HUES48 (cell line): ENCODE measurements at regions not wholly inside any gene's neighbourhood (a gene's known extent, or its start where the extent isn't known, plus 50 kb on each side); places are given as distances from the start of the nearest gene placed in this dataset.

Source experiments
- H3K27ac ChIP-seq: one replicate; pipeline ENCODE4 v1.7.0; 2013; ENCODE audit warnings: low read depth, low read length, inconsistent platforms
- H3K27me3 ChIP-seq: 2 replicates; pipeline ENCODE4 v1.6.1; 2013; ENCODE audit warnings: mild to moderate bottlenecking, low read length; ENCODE audit not compliant: control insufficient read depth, insufficient read depth
- H3K36me3 ChIP-seq: 2 replicates; pipeline ENCODE4 v1.6.1; 2013; ENCODE audit warnings: low read length; ENCODE audit not compliant: control insufficient read depth, insufficient read depth
- H3K4me1 ChIP-seq: 2 replicates; pipeline ENCODE4 v1.6.1; 2013; ENCODE audit warnings: mild to moderate bottlenecking, low read length; ENCODE audit not compliant: control insufficient read depth, insufficient read depth
- H3K4me3 ChIP-seq: 2 replicates; pipeline ENCODE4 v1.5.1; 2013; ENCODE audit warnings: mild to moderate bottlenecking, low read depth, low read length
- H3K9ac ChIP-seq: 2 replicates; pipeline ENCODE4 v1.6.1; 2013; ENCODE audit warnings: mild to moderate bottlenecking, low read depth, low read length, moderate library complexity
- H3K9me3 ChIP-seq: 2 replicates; pipeline ENCODE4 v1.6.1; 2013; ENCODE audit warnings: low read length; ENCODE audit not compliant: control insufficient read depth, insufficient read depth

DNA sequence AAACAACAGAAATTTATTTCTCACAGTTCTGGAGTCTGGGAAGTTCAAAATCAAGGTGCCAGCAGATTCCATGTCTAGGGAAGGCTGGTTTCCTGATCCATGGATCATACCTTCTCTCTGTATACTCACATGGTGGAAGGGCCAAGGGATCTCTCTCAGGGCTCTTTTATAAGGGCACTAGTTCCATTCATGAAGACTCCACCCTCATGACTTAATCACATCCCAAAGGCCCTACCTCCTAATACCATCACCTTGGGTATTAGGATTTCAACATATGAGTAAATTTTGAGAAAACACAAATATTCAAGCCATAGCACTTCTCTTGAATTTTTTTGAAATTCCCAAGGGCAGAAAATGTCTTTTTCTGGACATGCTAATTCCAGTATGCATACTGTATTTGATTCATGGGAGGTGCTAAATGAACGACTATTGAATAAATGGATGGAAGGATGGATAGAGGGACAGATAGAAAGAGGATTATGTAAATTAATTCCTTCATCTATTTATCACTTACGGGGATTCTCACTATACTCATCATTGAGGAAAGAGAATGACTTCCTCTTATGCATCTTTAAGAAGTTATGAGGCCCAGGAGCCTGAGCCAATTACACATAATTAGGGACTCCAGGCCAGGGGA is 182.8 kb downstream of the NRIP1 start:
- no peaks in the 10 kb centered on the region for H3K9me3 ChIP-seq
- no peak overlapping the region for H3K27ac ChIP-seq
- no peak overlapping the region for H3K4me3 ChIP-seq
- peaks cover 4% of the 10 kb centered on the region; the same call in 1 of the 2 replicates for H3K4me1 ChIP-seq
- no peaks in the 10 kb centered on the region for H3K27me3 ChIP-seq
- H3K36me3 ChIP-seq = no peaks in the 10 kb centered on the region
- no peak overlapping the region for H3K9ac ChIP-seq

DNA sequence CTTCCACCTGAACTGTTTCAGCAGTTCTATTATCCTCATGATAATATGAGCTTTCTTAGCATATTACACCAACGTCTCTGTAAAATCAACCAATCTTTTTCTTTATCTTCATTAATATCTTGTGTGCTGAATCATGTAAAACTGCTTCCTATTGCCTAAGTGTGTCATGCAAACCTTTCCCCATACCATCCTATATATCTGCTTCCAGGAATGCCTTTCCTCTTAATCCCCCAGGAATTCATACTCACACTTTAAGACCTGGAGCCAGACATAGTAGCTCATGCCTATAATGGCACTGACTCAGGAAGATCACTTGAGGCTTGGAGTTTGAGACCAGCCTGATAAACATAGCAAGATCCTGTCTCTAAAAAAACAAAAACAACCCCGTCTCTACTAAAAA is 183.9 kb downstream of the NRIP1 start:
- Histone ChIP-seq H3K9me3 (no peaks in the 10 kb centered on the region), H3K27me3 (no peaks in the 10 kb centered on the region), H3K27ac (no peak overlapping the region), H3K36me3 (no peaks in the 10 kb centered on the region), H3K4me3 (no peak overlapping the region), H3K9ac (no peak overlapping the region), H3K4me1 (peaks cover 4% of the 10 kb centered on the region; the same call in 1 of the 2 replicates)

GRCh38 chr21:14879458-14879857 is 185.3 kb downstream of the NRIP1 start:
- no peak overlapping the region for H3K9ac ChIP-seq
- no peak overlapping the region for H3K4me3 ChIP-seq
- H3K27ac ChIP-seq = no peak overlapping the region

DNA sequence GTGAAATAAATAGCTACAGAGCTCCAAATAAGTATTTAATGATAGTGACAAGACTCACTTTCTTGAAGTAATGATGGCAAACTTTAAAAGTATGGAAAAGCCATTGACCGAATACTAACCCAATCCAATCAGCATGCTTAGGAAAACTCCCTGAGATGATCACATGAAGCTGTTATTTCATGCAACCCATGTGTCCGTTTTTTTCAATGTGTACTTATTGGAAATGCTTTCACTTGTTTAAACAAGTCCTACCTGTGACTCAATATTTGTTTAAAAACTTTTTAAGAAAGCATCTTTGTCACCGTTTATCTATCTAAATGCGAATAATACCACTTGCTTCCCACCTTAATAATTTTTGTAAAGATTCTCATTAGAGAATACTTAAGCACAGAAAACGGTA is 185.8 kb downstream of the NRIP1 start:
- no peak overlapping the region for H3K9ac ChIP-seq
- H3K36me3 ChIP-seq = no peaks in the 10 kb centered on the region
- H3K27ac ChIP-seq = no peak overlapping the region
- no peaks in the 10 kb centered on the region for H3K27me3 ChIP-seq
- peaks cover 4% of the 10 kb centered on the region; the same call in 1 of the 2 replicates for H3K4me1 ChIP-seq
- no peaks in the 10 kb centered on the region for H3K9me3 ChIP-seq
- no peak overlapping the region for H3K4me3 ChIP-seq

More at GRCh38 chr21:14879458-14879857, 185.3 kb downstream of the NRIP1 start:
- Histone ChIP-seq H3K9me3 (no peaks in the 10 kb centered on the region), H3K4me1 (peaks cover 4% of the 10 kb centered on the region; the same call in 1 of the 2 replicates), H3K27me3 (no peaks in the 10 kb centered on the region), H3K36me3 (no peaks in the 10 kb centered on the region)

DNA sequence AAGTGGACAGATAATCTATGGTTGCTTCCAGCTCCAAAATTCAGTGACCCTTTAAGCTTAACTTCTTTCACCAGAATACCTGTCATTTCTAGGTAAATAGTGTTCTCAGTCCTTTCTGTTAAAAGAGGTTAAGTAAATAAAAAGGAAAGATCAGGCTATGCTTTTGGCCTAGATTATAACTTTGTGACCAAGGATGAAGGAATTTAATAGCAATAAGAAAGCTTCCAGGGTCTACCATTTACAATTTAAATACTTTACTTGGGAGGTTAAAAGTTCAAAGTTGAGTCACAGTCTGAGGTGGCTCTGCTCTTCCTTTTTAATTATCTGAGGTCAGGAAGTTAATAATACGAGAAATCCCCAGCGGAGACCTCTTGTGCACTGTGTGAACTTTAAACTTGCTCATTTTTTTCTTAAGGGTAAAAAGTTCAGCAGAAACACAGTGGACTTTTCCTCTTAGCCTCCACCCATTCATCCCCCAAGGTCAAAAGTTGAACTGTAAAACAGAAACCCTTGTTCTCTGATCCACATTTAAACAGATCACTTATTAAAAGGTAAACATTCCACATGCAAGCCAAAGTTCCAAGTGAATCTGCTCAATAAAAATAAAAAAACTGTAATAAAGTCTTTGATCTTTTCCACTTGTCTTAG is 187.1 kb downstream of the NRIP1 start:
- no peaks in the 10 kb centered on the region for H3K27me3 ChIP-seq
- no peak overlapping the region for H3K4me3 ChIP-seq
- H3K9ac ChIP-seq = no peak overlapping the region
- no peak overlapping the region for H3K27ac ChIP-seq
- no peaks in the 10 kb centered on the region for H3K9me3 ChIP-seq
- H3K4me1 ChIP-seq = peaks cover 4% of the 10 kb centered on the region; the same call in 1 of the 2 replicates
- H3K36me3 ChIP-seq = no peaks in the 10 kb centered on the region

GRCh38 chr21:14876524-14876840 is 188.3 kb downstream of the NRIP1 start:
- no peak overlapping the region for H3K27ac ChIP-seq
- no peaks in the 10 kb centered on the region for H3K27me3 ChIP-seq
- H3K9ac ChIP-seq = no peak overlapping the region
- H3K36me3 ChIP-seq = no peaks in the 10 kb centered on the region
- peaks cover 4% of the 10 kb centered on the region; the same call in 1 of the 2 replicates for H3K4me1 ChIP-seq
- no peaks in the 10 kb centered on the region for H3K9me3 ChIP-seq
- H3K4me3 ChIP-seq = no peak overlapping the region

DNA sequence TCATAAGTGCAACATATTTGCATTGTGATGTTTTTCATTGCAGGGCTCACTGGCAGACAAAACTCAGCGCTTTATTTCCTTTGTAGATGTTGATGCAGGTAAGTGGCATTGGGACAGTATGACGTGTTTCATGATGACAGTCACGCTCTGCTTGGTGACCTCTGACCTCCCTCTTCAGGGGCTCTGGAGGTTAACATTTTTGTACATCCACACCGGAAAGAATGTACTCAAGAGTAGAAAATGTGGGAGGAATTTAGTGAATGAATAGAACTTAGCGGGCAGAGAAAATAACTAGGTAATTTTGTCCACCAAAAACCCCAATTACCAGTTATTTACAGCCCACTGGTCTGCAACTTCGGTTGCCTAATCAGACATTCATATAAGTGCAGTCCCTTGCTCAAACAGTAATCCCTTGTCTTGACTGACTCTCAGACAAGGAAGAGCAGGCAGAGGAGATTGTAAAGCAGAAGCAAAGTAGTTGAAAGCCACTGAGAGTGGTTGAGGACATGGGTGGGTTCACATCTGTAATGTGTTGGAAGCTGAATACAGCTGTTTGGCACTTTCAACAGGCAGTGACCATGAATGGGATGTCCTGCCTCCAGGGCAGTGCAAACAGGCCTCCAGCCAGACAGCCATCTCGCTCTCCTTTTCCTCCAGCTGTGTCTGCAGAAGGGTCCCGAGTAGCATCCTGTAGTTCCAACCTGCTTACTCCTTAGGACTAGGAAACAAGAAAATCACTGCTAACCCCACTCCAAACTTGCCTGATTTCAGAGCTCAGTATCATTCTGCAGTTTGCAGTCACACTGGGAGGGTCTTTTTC is 188.9 kb downstream of the NRIP1 start:
- Histone ChIP-seq H3K4me1 (peaks cover 4% of the 10 kb centered on the region; the same call in 1 of the 2 replicates), H3K27ac (no peak overlapping the region), H3K9ac (no peak overlapping the region), H3K36me3 (no peaks in the 10 kb centered on the region), H3K9me3 (no peaks in the 10 kb centered on the region), H3K27me3 (no peaks in the 10 kb centered on the region), H3K4me3 (no peak overlapping the region)

- Histone ChIP-seq H3K27ac (no peak overlapping the region), H3K9me3 (no peaks in the 10 kb centered on the region), H3K4me1 (peaks cover 4% of the 10 kb centered on the region; the same call in 1 of the 2 replicates), H3K9ac (no peak overlapping the region), H3K4me3 (no peak overlapping the region), H3K36me3 (no peaks in the 10 kb centered on the region), H3K27me3 (no peaks in the 10 kb centered on the region)
These were observed 189.6 kb downstream of the NRIP1 start for GRCh38 chr21:14875186-14875585.

- no peaks in the 10 kb centered on the region for H3K36me3 ChIP-seq
- no peak overlapping the region for H3K27ac ChIP-seq
- no peaks in the 10 kb centered on the region for H3K27me3 ChIP-seq
- H3K9me3 ChIP-seq = no peaks in the 10 kb centered on the region
- peaks cover 4% of the 10 kb centered on the region; the same call in 1 of the 2 replicates for H3K4me1 ChIP-seq
- no peak overlapping the region for H3K9ac ChIP-seq
- H3K4me3 ChIP-seq = no peak overlapping the region
These were observed 190.4 kb downstream of the NRIP1 start for GRCh38 chr21:14874379-14874778.

GRCh38 chr21:14871861-14872260 is 192.9 kb downstream of the NRIP1 start:
- H3K4me1 ChIP-seq = peaks cover 11% of the 10 kb centered on the region
- H3K27ac ChIP-seq = no peak overlapping the region
- H3K9me3 ChIP-seq = no peaks in the 10 kb centered on the region

DNA sequence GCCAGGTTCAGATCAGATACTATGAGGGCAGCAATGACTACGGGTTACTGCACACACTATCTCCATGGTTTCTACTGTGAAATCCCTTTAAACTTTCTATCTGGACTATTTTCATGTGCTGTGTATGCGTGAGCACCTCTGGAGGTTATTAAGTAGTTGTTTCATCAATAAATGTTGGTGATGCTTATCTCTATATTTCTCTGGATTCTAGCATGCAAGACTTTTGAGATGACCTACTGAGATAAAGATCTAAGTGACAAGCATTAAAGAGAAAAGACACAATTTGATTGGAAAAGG is 194.0 kb downstream of the NRIP1 start:
- Histone ChIP-seq H3K9me3 (no peaks in the 10 kb centered on the region), H3K4me1 (peaks cover 11% of the 10 kb centered on the region), H3K27me3 (no peaks in the 10 kb centered on the region), H3K9ac (no peak overlapping the region), H3K4me3 (no peak overlapping the region), H3K36me3 (no peaks in the 10 kb centered on the region), H3K27ac (no peak overlapping the region)

More at GRCh38 chr21:14871861-14872260, 192.9 kb downstream of the NRIP1 start:
- no peak overlapping the region for H3K9ac ChIP-seq
- H3K4me3 ChIP-seq = no peak overlapping the region
- H3K27me3 ChIP-seq = no peaks in the 10 kb centered on the region
- H3K36me3 ChIP-seq = no peaks in the 10 kb centered on the region
